GM13976 (cell line): ENCODE measurements at regions not wholly inside any gene's neighbourhood (a gene's known extent, or its start where the extent isn't known, plus 50 kb on each side); places are given as distances from the start of the nearest gene placed in this dataset.

Experiments
- DNase-seq: peaks from one replicate; pipeline ENCODE4 v3.0.0; 2012; ENCODE audit warnings: low spot score
- CTCF ChIP-seq: IDR thresholded peaks from 2 replicates; pipeline ENCODE4 v1.5.1; 2012; ENCODE audit warnings: borderline replicate concordance, mild to moderate bottlenecking; ENCODE audit not compliant: insufficient read depth; ENCODE audit errors: extremely low read depth, missing control alignments, control extremely low read depth
- in situ Hi-C: fragments of 300-500 bp; cut with MboI; formaldehyde crosslinking; loops from one replicate; pipeline ENCODE4 v1.12.0; 2022; ENCODE audit warnings: low sequenced_read_pairs, mixed read lengths, inconsistent platforms; ENCODE audit not compliant: unreplicated experiment

- in situ Hi-C loops, result no loop called here
- DNase-seq, result no peak
- TF ChIP-seq CTCF, result no peak
Measured at GRCh38 chr1:48092401-48092800, 95.2 kb upstream of the TRABD2B start.

DNA sequence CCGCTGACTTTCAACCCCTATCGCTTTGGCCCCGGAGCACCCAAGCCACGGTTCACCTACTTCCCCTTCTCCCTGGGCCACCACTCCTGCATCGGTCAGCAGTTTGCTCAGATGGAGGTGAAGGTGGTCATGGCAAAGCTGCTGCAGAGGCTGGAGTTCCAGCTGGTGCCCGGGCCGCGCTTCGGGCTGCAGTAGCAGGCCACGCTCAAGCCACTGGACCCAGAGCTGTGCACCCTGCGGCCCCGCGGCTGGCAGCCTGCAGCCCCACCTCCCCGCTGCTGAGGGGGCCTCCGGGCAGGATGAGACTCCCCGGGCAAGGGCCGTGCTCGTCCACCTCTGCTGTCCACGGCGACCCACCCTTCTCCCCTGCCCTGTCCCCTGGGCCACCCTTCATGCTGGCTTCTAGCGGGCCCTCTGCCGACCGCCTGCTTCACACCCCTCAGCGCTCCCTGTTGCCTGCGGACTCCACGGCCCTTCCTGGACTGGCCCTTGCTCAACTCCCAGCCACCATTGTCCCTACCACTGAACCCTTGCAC lies 92.2 kb upstream of the TRABD2B start:
- no peak for DNase-seq
- no peak for TF ChIP-seq CTCF
- in situ Hi-C loops, result no loop called here

- no peak for TF ChIP-seq CTCF
- in situ Hi-C loops, result no loop called here
- DNase-seq, result no peak
Measured at GRCh38 chr1:48084826-48085225, 87.6 kb upstream of the TRABD2B start.

DNA sequence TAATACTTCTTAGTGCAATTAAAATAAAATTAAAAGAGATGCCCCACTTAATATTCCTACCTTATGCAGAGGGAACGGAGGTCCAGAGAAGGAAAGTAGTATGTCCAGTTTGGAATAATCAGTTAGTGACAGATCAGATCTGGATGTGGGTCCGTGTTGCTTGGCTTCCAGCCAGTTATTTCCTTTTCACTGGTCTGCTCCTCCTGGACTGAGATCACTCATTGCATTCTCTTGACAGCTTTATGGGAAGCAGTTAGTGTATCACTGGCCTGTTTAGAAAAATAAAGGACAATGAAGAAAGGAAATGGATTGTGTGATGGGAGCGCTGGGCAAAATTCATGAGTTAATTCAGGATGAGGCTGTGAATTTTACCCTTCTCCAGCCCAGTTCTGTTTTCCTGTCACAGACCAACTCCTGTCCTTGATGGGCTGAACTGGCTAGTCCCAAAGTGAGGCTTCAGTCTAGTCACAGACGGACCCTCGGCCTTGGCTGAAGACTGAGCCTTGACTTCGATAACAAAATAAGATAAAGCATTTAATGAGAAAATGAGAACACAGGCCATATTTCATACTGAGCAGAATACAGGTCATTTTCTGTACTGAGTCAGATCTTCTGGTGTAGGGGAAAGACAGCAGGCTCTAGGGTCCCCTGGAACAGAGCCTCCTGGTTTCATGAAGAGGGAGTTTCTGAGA lies 85.2 kb upstream of the TRABD2B start:
- no peak for DNase-seq
- no peak for TF ChIP-seq CTCF
- in situ Hi-C loops, result no loop called here

GRCh38 chr1:48080331-48081255 lies 83.4 kb upstream of the TRABD2B start:
- in situ Hi-C loops, result no loop called here
- no peak for TF ChIP-seq CTCF
- no peak for DNase-seq

GRCh38 chr1:48079096-48079495 lies 81.9 kb upstream of the TRABD2B start:
- no peak for TF ChIP-seq CTCF
- in situ Hi-C loops, result no loop called here
- no peak for DNase-seq
